Stimulated activated naive CD4-positive, alpha-beta T cell treated with Interleukin-2 at 50 U/mL for 16 hours (primary cell): ENCODE measurements at regions not wholly inside any gene's neighbourhood (a gene's known extent, or its start where the extent isn't known, plus 50 kb on each side); places are given as distances from the start of the nearest gene placed in this dataset.
"Not testable (repeated sequence)": the region's sequence is repeated elsewhere in the genome, so short reads cannot be mapped to it uniquely, and the experiment has no call there.

Experiments
- DNase-seq: peaks from one replicate; lab custom pipeline; 2025; lab: John Stamatoyannopoulos, UW

DNA sequence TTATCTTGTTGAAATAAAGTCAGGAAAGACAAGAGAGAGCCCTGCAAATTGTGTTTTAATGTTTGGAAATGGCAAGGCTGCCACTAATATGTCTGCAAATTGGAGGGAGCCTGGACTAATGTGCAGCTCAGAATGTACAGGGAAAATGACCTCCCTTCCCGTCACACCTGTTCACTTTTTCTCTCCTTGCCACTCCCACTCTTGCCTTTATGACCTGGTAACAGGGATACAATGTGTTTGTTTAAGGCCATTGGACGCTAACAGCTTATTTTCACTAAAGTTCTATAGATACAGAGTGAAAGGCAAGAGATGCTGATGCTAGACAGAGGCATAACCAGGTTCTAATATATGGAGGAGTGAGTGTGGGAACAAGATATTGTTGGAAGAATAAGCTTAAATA, 203.9 kb downstream of the RAB38 start:
- DNase-seq: no peak

DNA sequence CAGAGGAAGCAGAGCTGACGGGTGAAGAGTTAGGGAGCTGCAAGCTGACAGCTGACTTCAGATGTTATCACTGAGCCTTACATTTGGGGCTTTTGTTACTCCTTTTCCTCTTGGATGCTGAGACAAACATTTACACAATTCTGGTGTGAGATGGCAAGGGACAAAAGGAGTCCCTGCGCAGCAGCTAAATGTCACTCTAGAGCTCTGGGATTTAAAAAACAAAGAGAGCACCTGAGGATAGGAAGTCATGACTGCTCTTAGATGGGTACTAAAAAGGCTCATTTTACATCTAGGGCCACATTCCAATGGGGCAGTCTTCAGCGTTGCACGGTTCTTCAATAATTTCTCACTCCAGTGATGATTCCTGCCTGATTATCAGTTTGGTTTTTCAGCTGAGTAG, 204.5 kb downstream of the RAB38 start:
- no peak for DNase-seq

DNA sequence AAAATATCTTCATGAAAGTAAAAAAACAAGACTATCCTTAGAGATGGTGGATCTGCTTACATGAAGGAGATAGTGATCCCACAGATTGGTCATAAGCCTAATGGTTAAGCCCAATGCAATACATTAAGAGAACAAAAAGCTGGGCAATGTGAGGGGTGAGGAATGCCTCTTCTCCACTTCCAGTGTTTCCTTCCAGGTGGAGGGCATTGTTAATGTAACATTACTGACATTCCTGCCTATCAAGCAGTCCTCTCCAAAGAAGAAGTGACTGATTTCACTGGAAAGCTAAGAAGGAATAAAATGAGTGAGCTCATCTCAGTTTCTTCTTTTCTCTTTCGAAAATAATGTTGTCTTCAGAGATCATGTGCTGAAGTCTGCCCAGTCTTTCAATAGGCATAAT, 207.8 kb downstream of the RAB38 start:
- no peak for DNase-seq

DNA sequence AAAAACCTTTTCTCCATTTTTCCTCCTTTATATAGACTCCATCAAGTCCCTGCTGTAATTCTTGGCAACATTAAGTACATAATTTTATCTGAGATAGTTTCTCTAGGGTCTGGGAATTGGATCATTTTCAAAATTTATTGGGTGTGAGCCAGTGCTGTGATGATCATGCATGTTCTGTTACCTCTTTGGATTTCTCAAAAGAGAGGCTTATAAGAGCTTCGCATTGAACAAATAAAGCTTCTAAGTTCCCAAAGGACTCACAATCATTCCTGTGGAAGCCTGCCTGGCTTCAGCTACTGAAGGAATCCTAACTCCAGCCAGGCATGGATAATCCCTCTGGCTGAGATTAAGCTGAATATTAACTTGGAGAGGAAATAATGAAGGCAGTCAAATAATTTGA, 208.5 kb downstream of the RAB38 start:
- DNase-seq: no peak

DNA sequence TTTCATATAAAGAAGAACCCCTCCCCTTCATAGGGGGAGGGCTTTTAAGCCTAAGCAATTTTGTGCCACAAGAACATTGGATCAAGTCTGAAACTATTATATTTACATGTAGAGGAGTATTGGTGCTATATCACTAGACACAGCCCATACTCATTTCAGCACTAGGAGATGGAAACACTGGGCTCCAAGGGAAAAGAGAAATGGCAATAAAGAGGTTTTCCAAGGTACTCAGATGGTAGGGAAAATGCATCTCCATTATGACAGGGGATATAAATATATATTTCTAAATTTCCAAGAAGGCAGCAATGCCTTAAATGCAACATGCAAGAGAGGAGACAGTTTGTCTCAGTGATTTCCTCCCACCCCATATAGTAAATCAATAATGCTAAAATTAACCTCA, 209.0 kb downstream of the RAB38 start:
- DNase-seq: no peak

DNA sequence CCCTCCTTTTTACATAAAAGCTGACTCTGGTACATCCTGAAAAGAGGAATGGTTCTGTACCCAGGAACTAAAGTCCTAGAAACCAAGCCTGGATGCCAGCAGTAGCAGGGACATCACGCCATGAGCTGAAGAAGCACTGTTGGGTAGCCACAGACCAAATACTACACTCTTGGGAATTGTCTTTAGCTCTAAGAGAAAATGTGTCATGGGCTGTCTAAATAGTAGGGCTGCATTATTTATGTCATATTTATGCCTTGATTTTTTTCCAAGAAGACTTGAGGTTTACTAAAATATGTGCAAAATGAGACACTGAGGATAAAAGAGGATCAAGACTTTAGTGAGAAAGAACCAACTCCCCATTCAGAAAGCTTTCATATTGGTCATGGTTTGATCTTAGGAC, 213.6 kb downstream of the RAB38 start:
- DNase-seq: no peak

DNA sequence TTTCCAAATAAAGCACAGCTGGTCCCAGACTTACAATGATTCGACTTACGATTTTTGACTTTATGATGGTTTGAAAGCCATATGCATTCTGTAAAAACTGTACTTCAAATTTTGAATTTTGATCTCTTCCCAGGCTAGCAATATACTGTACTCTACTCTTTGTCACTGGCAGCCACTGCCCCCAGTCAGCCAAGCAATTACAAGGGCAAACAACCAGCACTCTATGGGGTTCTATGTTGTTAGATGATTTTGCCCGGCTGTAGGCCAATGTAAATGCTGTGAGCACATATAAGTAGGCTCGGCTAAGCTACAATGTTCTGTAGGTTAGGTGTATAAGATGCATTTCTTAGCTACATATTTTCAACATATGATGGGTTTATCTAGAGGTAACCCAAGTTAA, 217.3 kb downstream of the RAB38 start:
- no peak for DNase-seq

DNA sequence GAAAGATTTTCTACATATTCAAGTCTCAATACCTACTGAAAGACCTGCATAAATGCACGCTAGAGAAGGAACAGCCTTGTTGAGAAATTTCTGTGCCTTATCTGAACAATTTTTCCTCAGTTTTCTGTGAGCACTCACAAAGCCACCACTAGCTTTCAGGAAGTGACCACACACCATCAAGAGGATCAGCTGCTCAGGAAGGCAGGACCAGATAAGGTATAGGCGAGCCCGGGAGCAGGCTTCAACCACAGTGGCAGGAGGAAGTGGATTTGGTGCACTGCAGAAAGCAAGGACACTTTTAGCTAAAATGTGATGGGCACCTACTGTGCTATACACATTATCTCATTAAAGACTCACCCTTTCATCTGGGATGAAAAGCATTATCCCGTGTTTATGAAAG, 220.8 kb downstream of the RAB38 start:
- DNase-seq: no peak

DNA sequence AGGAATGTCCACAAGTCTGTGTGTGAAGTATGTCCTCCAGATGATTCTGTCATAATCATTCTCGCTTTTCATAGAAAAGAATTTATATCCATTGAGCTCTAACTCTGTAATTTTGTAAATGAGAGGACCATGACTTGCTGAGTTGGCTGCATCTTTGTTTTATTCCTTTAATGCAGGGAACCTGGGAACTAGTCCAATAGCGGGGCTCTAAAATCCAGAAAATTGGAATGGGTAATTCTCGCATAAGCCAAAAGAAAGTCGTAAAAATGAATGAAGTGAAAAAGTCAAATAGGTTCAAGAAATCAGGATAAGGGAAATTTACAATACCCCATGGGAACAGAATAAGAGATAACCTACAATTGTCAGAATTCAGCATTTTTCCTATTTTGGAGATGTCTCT, 232.5 kb downstream of the RAB38 start:
- DNase-seq: no peak

DNA sequence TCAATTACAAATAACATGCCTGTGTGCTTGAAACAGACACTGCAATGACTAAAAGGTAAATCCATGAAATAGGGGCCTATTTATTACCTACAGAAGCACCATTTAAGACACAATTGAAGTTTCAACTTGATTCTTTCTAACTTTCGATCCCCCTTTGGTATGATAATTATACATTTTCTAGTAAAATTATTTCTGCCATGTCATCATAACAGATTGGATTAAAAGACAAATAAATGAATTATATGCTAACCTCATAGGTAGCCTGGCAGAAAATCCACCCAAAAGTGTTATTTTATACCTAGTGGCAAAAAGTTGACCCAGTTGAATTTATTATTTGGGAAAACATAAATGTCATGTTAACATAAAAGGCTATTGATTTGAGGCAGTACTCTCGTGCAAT, 241.1 kb downstream of the RAB38 start:
- no peak for DNase-seq

DNA sequence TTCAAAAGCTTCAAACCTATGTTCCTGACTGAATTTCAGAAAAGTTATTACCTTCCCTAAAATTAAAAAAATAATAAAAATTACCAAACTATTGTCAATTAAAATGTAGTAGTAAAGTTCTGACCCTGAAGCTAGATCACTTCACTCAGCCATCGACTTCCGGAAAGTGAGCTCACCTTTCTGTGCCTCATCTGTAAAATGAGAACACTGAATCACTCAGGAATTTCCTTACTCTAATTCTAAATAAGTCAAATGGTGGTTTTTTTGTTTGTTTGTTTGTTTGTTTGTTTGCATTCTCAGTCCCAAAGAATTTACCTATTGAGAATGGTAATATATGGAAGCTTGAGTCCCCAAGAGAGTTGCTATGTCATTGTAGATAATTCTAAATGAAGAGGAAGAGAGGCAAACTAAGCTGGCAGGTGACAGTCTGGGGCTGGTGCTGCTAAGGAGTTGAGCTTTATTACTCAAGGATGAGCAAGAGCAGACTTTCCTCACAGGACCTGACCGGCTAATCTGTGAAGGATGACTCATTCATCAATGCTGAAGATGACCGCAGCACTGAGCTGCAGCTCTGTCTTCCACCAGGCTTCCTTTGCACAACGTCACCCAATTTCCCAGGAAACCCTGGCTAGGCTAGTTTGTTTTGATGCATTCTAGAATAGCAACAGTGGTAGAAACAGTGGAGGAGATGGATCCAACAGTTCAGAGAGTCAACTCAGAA, 248.8 kb downstream of the RAB38 start:
- DNase-seq: no peak

DNA sequence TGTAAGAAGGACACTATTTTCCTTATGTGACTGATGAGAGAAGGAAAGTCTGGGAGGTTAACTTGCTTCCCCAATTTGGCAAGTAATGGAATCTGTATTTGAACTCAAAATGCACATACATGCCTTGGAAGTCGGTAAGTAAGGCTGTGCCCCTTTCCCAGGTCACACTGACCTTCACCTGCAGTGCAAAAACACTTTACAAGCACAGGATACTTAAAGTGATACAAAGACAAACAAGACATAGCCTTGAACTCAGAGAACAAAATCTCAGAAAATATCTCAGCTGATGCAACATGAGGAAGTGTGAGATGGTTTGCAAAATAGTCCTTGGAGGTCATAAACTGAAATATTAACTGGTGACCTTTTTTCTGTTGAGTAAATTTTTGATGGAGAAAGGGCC, 251.1 kb downstream of the RAB38 start:
- DNase-seq: no peak

DNA sequence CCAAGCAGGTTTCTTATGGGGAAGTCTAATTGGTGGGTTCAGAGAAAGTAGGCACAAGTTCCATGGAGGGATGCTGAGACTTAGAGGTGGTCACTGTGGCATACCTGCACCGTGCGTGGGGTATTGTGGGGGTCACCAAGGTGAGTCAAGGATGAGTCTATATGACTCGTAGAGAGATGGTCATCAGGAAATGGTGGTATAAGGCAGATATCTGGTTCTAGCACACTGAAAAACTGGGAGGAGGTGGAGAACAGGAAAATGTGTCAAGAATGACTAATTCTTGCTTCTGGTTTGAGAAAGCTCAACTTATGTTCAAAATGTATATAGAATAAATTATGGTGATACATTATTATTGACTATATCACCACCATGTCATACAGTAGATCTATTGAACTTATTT, 258.1 kb downstream of the RAB38 start:
- DNase-seq: no peak

DNA sequence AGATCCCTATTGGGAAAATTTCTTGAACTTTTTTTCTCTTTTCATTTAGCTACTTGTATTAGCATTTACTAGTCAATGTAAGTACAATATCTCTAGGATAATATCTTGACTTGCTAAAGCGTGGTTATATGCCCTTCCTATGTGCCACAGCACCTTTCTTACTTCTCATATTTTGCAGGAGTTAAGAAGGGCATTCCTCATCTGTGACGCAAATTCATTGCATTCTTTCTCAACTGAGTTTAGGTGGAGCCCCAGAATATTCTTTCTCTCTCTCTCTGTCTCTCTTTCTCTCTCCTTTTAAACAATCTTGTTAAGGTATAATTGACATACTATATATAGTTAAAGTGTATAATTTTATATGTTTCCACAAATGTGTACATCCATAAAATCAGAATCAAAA, 266.1 kb downstream of the RAB38 start:
- DNase-seq: no peak

DNA sequence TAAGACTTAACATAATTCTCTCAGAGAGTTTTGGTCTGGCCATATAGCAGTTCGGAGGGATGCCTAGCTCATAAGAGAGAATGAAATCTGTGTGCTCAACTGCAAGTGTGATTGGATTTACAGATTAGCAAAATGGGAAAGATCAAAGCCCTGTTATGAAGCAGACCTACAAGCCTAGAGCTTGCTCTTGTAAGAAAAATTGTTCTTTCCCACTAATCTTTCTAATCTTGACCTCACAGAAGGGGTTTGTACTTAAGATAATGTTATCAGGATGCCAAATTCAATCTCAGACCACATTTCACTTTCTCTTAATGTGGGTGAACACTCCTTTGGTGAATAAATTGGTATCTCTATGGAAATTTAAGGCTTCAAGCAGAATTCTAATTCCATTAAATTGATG, 267.2 kb downstream of the RAB38 start:
- no peak for DNase-seq

DNA sequence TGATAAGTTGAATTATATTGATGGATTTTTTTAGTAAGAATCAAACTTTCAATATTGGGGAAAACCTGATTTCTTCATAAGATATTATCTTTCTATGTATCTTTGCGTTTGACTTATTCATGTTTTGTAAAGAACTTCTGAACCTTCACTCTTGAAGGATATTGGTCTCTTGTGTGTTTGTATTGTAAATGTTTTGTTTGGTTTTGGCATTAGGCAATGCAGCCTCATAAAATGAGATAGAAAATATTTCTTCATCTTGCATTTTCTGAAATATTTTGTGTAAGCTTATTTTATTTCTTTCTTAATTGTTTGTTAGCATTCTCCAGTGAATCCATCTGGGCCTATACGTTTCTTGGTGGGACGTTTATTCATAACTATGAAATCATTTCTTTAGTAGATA, 271.9 kb downstream of the RAB38 start:
- no peak for DNase-seq

DNA sequence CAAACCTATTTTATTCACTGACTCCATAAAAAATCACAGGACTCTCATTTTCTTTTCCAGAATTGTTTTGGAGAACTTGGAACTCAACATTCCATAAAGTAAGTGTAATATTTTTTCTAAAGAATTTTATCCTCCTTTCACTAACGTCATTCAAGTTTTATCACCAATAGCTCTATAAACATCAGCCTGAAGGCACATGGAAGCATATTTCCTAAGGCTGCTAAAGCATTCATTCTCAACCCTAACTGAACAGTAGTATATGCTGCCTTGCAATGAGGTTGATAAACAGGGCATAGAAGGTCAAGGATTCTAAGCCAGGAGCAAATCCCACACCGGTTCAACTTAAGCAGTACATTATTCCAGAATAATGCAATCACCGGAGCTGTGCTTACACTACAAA, 273.9 kb downstream of the RAB38 start:
- no peak for DNase-seq

DNA sequence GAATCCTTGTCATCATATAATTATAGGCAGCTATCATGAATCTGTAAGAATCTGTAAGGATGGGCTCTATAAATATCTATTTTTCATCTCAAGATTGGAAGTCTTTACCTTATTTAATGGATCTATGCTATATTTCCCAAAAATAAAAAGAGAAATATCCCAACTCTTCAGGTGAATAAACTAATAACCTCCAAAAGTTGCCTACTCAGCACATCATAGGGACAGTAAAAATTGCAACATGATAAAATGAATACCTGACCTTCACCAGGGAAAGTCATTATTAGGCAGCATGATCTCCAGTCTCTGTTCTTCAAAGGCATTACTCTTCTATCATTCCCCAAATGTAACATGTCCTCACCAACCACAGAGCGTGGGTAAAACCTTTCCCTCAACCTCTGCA, 277.3 kb downstream of the RAB38 start:
- no peak for DNase-seq

DNA sequence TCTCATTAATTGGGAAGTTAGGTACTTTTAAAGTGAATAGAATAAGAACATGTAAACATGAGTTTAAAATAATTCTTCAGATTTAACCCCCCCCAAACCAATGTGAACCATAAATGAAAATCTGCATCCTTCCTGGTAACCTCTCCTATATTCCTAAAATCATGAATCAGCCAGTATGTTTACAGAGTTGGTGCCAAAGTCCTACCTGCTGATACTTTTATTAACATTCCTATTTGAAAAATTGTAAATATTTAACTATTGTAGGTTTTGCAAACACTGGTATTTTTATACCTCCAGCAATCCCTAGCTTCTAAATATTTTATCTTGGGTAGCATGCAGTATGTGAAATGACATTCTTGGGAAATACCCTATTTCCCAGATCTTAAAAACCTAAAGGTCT, 278.2 kb downstream of the RAB38 start:
- DNase-seq: no peak

DNA sequence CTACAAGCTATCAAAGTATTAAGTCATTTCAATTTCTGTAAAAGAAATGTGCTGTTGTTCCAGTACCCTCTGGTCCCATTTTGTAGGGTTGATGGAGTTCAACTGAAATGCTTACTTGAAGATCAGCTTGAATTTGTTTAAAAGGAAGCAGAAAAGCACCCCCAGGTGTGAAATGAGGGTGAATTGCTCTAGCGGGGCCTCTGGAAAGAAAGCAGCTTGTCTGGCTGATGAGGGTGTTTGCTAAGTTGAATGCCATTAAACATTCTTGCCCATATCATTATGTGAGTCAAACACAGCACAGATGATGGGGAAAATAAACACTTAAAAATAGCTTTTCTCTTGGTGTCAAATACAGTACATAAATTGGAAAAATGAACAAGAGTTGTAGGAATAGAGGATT, 280.3 kb downstream of the RAB38 start:
- no peak for DNase-seq

DNA sequence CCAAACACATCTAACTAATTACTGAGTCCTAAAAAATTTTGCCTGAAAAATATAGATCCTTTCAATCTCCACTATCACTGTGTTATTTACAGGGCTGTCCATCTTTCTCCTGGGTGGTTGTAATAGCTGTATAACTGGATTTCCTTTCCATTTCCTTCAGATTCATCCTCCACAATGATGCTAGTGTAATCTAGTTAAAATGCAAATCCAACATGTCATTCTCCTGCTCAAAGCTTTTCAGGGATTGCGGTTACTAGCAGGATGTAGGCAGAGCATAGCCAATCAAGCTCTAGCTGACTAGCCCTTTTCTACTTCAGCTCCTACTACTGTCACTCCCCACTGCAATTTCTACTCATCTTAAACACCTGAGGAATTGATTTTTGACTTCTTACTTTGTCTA, 283.0 kb downstream of the RAB38 start:
- no peak for DNase-seq

DNA sequence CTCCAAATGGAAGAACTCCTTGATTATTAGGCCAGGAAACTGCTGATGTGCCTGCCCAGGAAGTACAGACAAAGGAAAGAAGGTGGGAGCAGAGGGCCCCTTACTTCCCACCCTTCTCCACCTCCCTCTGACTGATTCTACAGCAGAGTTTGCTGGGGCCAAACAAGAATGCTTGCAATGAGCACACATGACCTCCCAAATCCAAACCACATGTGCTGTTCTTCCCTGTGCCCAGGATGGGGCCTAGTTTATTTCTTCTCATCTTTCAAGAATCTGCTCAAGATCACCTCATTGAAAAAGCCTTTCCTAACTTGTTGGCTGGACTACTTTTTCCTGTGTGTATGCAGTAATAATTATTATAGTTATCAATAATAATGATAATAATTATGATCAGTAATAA, 286.1 kb downstream of the RAB38 start:
- DNase-seq: no peak

DNA sequence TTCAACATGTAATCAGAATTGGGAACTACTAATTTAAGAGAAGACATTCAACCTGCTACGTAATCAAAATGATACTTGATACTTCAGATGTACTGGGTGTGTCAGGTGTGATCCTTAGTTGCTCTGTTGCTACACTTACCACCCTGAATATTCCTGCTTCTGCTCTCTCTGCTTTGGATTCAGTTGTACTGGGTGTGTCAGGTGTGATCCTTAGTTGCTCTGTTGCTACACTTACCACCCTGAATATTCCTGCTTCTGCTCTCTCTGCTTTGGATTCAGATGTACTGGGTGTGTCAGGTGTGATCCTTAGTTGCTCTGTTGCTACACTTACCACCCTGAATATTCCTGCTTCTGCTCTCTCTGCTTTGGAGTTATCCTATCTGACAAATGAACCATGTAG, 290.2 kb downstream of the RAB38 start:
- not testable (repeated sequence) for DNase-seq

DNA sequence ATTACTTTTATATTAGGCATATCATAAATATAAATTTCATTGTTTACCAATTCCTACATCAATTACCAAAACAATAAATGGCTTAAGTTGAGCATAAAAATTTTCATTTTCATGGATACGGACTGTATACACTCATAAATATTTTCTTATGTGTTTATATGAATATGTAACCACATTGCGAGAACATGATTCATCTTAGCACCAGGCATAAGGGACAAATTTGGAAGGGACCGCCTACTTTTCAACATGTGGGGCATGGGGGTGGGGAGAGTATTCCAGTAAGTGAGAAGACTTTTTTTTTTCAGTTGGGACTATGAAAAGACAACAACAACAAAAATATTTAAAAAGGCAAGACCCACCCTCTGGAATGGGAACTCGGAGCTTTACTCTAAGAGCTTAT, 296.1 kb downstream of the RAB38 start:
- DNase-seq: no peak

DNA sequence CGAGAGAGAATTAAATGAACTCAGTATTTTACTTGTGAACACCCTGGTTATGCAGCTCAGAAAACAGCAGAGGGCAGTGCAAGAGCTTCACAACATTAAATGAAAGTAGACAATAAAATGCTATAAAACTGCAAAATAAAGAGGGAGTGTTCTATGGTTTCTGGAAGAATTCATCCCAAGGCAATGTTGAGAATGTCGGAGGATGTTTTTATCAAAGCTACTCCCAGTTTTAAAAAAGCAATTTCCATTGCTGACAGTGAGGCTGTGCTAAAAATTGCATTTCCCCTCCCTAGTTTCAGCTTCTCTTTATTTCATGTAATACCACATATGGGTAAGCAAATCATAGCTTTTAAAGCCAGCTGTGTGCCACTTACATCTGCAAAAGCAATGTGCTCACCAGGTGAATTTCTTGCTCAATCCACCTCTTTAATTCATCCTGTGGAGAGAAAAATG, 296.8 kb downstream of the RAB38 start:
- DNase-seq: no peak
